ENCODE measurements at regions not wholly inside any gene's neighbourhood (a gene's known extent, or its start where the extent isn't known, plus 50 kb on each side); places are given as distances from the start of the nearest gene placed in this dataset.
"Not testable (repeated sequence)": the region's sequence is repeated elsewhere in the genome, so short reads cannot be mapped to it uniquely, and the experiment has no call there.

- DNase-seq (ENCODE audit: low read depth in 1 of 2, low spot score in 1 of 2): not testable (repeated sequence)
These were observed 64.6 kb upstream of the ZSCAN2 start for GRCh38 chr15:84536181-84536580.

- DNase-seq (ENCODE audit: low read depth in 1 of 2, low spot score in 1 of 2): not testable (repeated sequence)
These were observed 56.2 kb upstream of the ZSCAN2 start for GRCh38 chr15:84544586-84544985.

DNA sequence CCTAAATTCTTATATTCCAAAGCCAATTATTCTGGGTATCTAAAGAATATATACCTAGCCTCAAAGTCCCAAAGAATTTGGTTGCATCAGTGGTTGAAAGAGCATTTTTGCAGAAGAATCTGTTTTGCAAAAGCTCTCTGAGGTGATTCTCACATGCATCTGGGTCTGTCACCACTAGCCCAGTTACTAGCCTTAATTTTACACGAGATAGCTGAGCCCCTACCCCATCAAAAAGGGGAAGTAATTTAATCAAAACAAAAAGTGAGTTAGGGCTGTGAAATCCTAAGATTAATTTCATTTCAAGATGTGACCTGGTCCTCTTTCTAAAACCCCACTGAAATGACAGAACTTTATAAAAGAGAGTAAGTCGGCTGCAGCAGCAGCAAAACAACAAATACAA, 53.7 kb upstream of the ZSCAN2 start:
- not testable (repeated sequence) for DNase-seq (ENCODE audit: low read depth in 1 of 2, low spot score in 1 of 2)

GRCh38 chr15:84550503-84550902, 50.3 kb upstream of the ZSCAN2 start:
- DNase-seq (ENCODE audit: low read depth in 1 of 2, low spot score in 1 of 2): not testable (repeated sequence)
